ENCODE measurements at regions not wholly inside any gene's neighbourhood (a gene's known extent, or its start where the extent isn't known, plus 50 kb on each side); places are given as distances from the start of the nearest gene placed in this dataset.
"Not testable (repeated sequence)": the region's sequence is repeated elsewhere in the genome, so short reads cannot be mapped to it uniquely, and the experiment has no call there.

DNA sequence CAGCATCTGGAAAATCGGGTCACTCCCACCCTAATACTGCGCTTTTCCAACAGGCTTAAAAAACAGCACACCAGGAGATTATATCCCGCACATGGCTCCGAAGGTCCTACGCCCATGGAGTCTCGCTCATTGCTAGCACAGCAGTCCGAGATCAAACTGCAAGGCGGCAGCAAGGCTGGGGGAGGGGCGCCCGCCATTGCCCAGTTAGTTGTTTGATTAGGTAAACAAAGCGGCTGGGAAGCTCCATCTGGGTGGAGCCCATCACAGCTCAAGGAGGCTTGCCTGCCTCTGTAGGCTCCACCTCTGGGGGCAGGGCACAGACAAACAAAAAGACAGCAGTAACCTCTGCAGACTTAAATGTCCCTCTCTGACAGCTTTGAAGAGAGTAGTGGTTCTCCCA is 111.8 kb upstream of the DLG1 start:
- H3K9me3 Mint-ChIP-seq; POLR2A ChIA-PET; H3K9me3 ChIP-seq (ENCODE audit: low read length); H3K36me3 ChIP-seq (ENCODE audit: insufficient read depth, low read length); H3K4me3 ChIP-seq (ENCODE audit: low read length); CTCF ChIA-PET; H3K4me1 Mint-ChIP-seq; DNase-seq; H3K36me3 Mint-ChIP-seq; H3K4me3 Mint-ChIP-seq; H3K27me3 ChIP-seq (ENCODE audit: insufficient read depth, low read length, poor library complexity, severe bottlenecking); H3K27ac ChIP-seq (ENCODE audit: low read depth, low read length); H3K4me1 ChIP-seq (ENCODE audit: insufficient read depth, low read length); H3K27ac Mint-ChIP-seq: not testable (repeated sequence)
- H3K27me3 Mint-ChIP-seq: peaks cover 7 to 31% of the 10 kb centered on the region in 2 donors

DNA sequence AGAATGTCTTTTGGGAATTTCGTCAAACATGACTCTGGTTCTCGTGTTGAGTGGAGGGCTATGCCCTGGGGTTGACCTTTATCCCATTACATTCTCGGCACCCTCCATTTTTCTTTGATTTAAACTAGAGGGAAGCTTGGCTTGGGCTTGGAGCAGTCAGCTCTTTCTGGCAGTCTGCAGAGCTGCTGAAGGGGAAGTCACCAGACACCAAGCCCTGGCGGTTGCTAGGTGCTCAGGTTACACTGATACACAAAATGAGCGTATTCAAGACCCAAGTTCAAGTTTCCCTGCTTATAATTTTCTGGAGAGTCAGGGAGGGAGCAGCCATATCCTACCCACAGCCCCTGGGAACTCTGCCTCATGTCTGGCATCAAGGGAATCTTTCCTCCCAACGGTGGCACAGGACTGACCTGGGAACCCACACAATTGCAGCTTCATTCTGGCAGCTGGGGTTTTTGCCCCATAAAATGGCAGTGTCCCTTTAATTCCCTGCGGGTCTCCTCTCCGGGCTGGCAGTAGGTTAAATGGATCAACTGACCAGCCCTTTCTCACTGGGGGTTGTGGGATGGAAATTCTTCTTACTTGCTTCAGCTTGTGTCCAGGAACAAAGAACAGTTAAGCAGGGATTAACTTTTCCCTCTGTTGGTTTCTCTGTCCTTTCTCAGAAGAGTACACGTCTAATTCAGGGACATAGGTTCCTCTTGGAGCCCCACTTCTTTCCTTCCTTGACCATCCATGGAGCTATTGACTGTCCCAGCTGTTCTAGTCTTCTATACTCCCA is 110.0 kb upstream of the DLG1 start:
- no peak overlapping the region for H3K4me3 Mint-ChIP-seq
- DNase-seq: no peak
- peaks cover 9 to 41% of the 10 kb centered on the region in 2 donors for H3K27me3 Mint-ChIP-seq
- H3K4me1 Mint-ChIP-seq: no peaks in the 10 kb centered on the region
- Histone ChIP-seq H3K4me3 (ENCODE audit: low read length) (no peak overlapping the region), H3K4me1 (ENCODE audit: insufficient read depth, low read length) (no peaks in the 10 kb centered on the region), H3K27ac (ENCODE audit: low read depth, low read length) (no peak overlapping the region), H3K36me3 (ENCODE audit: insufficient read depth, low read length) (no peaks in the 10 kb centered on the region), H3K27me3 (ENCODE audit: insufficient read depth, low read length, poor library complexity, severe bottlenecking) (no peaks in the 10 kb centered on the region), H3K9me3 (ENCODE audit: low read length) (no peaks in the 10 kb centered on the region)
- no peak overlapping the region for H3K27ac Mint-ChIP-seq
- H3K36me3 Mint-ChIP-seq: peaks cover 0 to 3% (median 0%) of the 10 kb centered on the region in 3 donors
- H3K9me3 Mint-ChIP-seq: peaks cover 0 to 7% (median 0%) of the 10 kb centered on the region in 5 donors
- CTCF ChIA-PET: no interaction called here
- POLR2A ChIA-PET: no interaction called here

GRCh38 chr3:197407526-197407925 is 109.1 kb upstream of the DLG1 start:
- Mint-ChIP-seq H3K27ac (no peak overlapping the region), H3K36me3 (peaks cover 0 to 3% (median 0%) of the 10 kb centered on the region in 3 donors), H3K27me3 (peaks cover 9 to 44% of the 10 kb centered on the region in 2 donors), H3K4me3 (no peak overlapping the region), H3K9me3 (peaks cover 0 to 7% (median 0%) of the 10 kb centered on the region in 5 donors), H3K4me1 (no peaks in the 10 kb centered on the region)
- no peaks in the 10 kb centered on the region for H3K36me3 ChIP-seq (ENCODE audit: insufficient read depth, low read length)
- no peak overlapping the region for H3K27ac ChIP-seq (ENCODE audit: low read depth, low read length)
- DNase-seq: no peak
- no peaks in the 10 kb centered on the region for H3K4me1 ChIP-seq (ENCODE audit: insufficient read depth, low read length)
- CTCF ChIA-PET: no interaction called here
- POLR2A ChIA-PET: no interaction called here
- no peaks in the 10 kb centered on the region for H3K27me3 ChIP-seq (ENCODE audit: insufficient read depth, low read length, poor library complexity, severe bottlenecking)
- no peak overlapping the region for H3K4me3 ChIP-seq (ENCODE audit: low read length)
- no peaks in the 10 kb centered on the region for H3K9me3 ChIP-seq (ENCODE audit: low read length)

DNA sequence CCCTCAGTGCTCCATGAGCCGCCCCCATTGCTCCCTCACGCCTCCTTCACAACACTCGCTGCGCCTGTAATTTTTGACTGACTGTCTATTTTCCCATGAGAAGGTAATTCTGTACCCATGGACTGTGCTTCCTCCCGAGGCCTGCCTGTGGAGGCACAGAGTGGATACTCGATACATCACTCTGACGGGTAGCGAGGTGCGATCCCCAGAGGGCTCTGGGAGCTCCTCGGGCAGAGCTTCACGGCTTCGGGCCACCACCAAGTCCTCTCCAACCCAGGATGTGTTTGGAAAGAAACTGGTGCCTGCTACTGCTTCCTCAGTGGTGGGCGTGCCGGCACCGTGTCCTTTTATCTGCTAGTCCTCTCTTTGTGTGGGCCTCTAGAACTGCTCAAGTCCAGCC is 108.6 kb upstream of the DLG1 start:
- Histone ChIP-seq H3K4me1 (ENCODE audit: insufficient read depth, low read length) (no peaks in the 10 kb centered on the region), H3K27ac (ENCODE audit: low read depth, low read length) (no peak overlapping the region), H3K27me3 (ENCODE audit: insufficient read depth, low read length, poor library complexity, severe bottlenecking) (no peaks in the 10 kb centered on the region), H3K4me3 (ENCODE audit: low read length) (no peak overlapping the region), H3K36me3 (ENCODE audit: insufficient read depth, low read length) (no peaks in the 10 kb centered on the region), H3K9me3 (ENCODE audit: low read length) (no peaks in the 10 kb centered on the region)
- Mint-ChIP-seq H3K36me3 (peaks cover 0 to 3% (median 0%) of the 10 kb centered on the region in 3 donors), H3K4me3 (no peak overlapping the region), H3K27ac (no peak overlapping the region), H3K27me3 (peaks cover 9 to 43% of the 10 kb centered on the region in 2 donors), H3K4me1 (no peaks in the 10 kb centered on the region), H3K9me3 (peaks cover 0 to 3% (median 0%) of the 10 kb centered on the region in 5 donors)
- ChIA-PET CTCF (no interaction called here), POLR2A (no interaction called here)
- DNase-seq: no peak

- no peak for DNase-seq
- POLR2A ChIA-PET: no interaction called here
- Mint-ChIP-seq H3K4me1 (no peaks in the 10 kb centered on the region), H3K9me3 (peaks cover 0 to 3% (median 0%) of the 10 kb centered on the region in 5 donors), H3K27me3 (peaks cover 9 to 41% of the 10 kb centered on the region in 2 donors), H3K4me3 (no peak overlapping the region), H3K36me3 (peaks cover 0 to 3% (median 0%) of the 10 kb centered on the region in 3 donors), H3K27ac (no peak overlapping the region)
- Histone ChIP-seq H3K27me3 (ENCODE audit: insufficient read depth, low read length, poor library complexity, severe bottlenecking) (no peaks in the 10 kb centered on the region), H3K4me3 (ENCODE audit: low read length) (no peak overlapping the region), H3K9me3 (ENCODE audit: low read length) (no peaks in the 10 kb centered on the region), H3K27ac (ENCODE audit: low read depth, low read length) (no peak overlapping the region), H3K36me3 (ENCODE audit: insufficient read depth, low read length) (no peaks in the 10 kb centered on the region), H3K4me1 (ENCODE audit: insufficient read depth, low read length) (no peaks in the 10 kb centered on the region)
- CTCF ChIA-PET: no interaction called here
These were observed 107.9 kb upstream of the DLG1 start for GRCh38 chr3:197406266-197406665.

DNA sequence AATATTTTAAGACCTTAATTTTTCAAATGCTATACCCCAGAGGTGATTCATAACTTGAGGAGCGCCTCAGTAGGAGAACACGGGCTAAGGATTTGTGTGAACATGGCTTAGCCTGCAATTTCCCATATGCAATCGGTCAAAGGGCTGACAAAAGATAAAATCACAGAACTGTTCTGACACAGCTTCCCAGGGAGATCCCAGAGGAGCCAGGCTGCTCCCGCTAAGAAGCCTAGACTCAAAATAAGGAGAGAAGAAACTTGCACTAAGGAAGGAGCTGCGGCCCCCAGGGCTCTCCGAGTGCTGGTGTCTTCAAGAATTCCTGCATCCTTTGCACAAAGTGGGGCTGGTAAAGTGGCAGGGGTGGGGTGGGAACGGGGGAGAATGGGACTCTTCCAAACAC is 106.3 kb upstream of the DLG1 start:
- no peaks in the 10 kb centered on the region for H3K9me3 ChIP-seq (ENCODE audit: low read length)
- Mint-ChIP-seq H3K36me3 (no peaks in the 10 kb centered on the region), H3K27me3 (peaks cover 6 to 39% of the 10 kb centered on the region in 2 donors), H3K4me1 (no peaks in the 10 kb centered on the region), H3K4me3 (no peak overlapping the region), H3K27ac (no peak overlapping the region), H3K9me3 (peaks cover 0 to 1% (median 0%) of the 10 kb centered on the region in 5 donors)
- no peaks in the 10 kb centered on the region for H3K4me1 ChIP-seq (ENCODE audit: insufficient read depth, low read length)
- POLR2A ChIA-PET: no interaction called here
- no peaks in the 10 kb centered on the region for H3K27me3 ChIP-seq (ENCODE audit: insufficient read depth, low read length, poor library complexity, severe bottlenecking)
- no peak overlapping the region for H3K4me3 ChIP-seq (ENCODE audit: low read length)
- no peaks in the 10 kb centered on the region for H3K36me3 ChIP-seq (ENCODE audit: insufficient read depth, low read length)
- DNase-seq: no peak
- H3K27ac ChIP-seq (ENCODE audit: low read depth, low read length): no peak overlapping the region
- CTCF ChIA-PET: no interaction called here

DNA sequence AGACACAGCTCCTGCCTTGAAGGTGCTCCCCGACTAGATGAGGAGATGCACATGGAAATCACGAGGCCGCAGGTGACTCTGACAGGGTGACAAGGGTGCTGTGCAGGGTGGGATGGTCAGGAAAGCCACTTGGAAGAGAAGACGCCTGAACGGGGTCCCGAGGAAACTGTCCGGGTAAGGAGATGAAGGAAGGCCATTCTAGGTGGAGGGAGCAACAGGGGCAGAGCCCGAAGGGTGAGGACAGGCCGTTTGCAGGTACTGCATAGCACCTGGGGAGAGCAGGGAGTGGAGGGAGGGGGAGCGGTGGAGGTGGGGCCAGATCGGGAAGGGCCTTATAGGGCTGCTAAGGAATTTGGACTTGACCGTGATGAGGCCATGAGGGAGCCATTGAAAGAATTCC is 105.6 kb upstream of the DLG1 start:
- no peaks in the 10 kb centered on the region for H3K9me3 Mint-ChIP-seq
- no peaks in the 10 kb centered on the region for H3K4me1 Mint-ChIP-seq
- no peaks in the 10 kb centered on the region for H3K9me3 ChIP-seq (ENCODE audit: low read length)
- H3K27me3 ChIP-seq (ENCODE audit: insufficient read depth, low read length, poor library complexity, severe bottlenecking): no peaks in the 10 kb centered on the region
- H3K36me3 Mint-ChIP-seq: no peaks in the 10 kb centered on the region
- peaks cover 5 to 32% of the 10 kb centered on the region in 2 donors for H3K27me3 Mint-ChIP-seq
- ChIA-PET POLR2A (no interaction called here), CTCF (no interaction called here)
- no peak overlapping the region for H3K27ac Mint-ChIP-seq
- H3K4me1 ChIP-seq (ENCODE audit: insufficient read depth, low read length): no peaks in the 10 kb centered on the region
- no peak overlapping the region for H3K4me3 Mint-ChIP-seq
- no peaks in the 10 kb centered on the region for H3K36me3 ChIP-seq (ENCODE audit: insufficient read depth, low read length)
- H3K4me3 ChIP-seq (ENCODE audit: low read length): no peak overlapping the region
- no peak overlapping the region for H3K27ac ChIP-seq (ENCODE audit: low read depth, low read length)
- no peak for DNase-seq

DNA sequence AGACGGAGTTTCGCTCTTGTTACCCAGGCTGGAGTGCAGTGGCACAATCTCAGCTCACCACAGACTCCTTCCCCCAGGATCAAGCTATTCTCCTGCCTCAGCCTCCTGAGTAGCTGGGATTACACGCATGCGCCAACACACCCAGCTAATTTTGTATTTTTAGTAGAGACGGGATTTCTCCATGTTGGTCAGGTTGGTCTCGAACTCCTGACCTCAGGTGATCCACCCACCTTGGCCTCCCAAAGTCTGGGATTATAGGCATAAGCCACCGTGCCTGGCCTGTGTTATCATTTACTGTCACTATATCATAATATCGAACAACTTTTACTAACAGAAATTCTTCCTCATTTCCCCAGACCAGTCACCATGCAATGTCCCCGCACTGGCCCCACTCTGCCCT is 104.0 kb upstream of the DLG1 start:
- H3K27me3 ChIP-seq (ENCODE audit: insufficient read depth, low read length, poor library complexity, severe bottlenecking); POLR2A ChIA-PET; H3K4me3 Mint-ChIP-seq; DNase-seq; H3K27ac ChIP-seq (ENCODE audit: low read depth, low read length); H3K9me3 Mint-ChIP-seq; H3K27ac Mint-ChIP-seq; H3K36me3 Mint-ChIP-seq; H3K4me1 Mint-ChIP-seq; H3K36me3 ChIP-seq (ENCODE audit: insufficient read depth, low read length); CTCF ChIA-PET; H3K4me1 ChIP-seq (ENCODE audit: insufficient read depth, low read length); H3K9me3 ChIP-seq (ENCODE audit: low read length); H3K4me3 ChIP-seq (ENCODE audit: low read length): not testable (repeated sequence)
- H3K27me3 Mint-ChIP-seq: peaks cover 7 to 26% of the 10 kb centered on the region in 2 donors

Data from CD8-positive, alpha-beta memory T cell (primary cell).